Osteoblast (primary cell): ENCODE measurements at regions not wholly inside any gene's neighbourhood (a gene's known extent, or its start where the extent isn't known, plus 50 kb on each side); places are given as distances from the start of the nearest gene placed in this dataset.
"Not testable (repeated sequence)": the region's sequence is repeated elsewhere in the genome, so short reads cannot be mapped to it uniquely, and the experiment has no call there.

Experiments used
- DNase-seq: peaks from one replicate; pipeline ENCODE4 v3.0.0; 2011; ENCODE audit warnings: low spot score, mixed read lengths; ENCODE audit not compliant: insufficient read length; ENCODE audit errors: missing footprints
- H2AFZ ChIP-seq: 2 replicates; pipeline ENCODE4 v1.6.0; 2011; ENCODE audit warnings: mild to moderate bottlenecking, low read length
- H3K27ac ChIP-seq: 2 replicates; pipeline ENCODE4 v1.5.1; 2011; ENCODE audit warnings: mild to moderate bottlenecking, low read depth, low read length, moderate library complexity
- H3K27me3 ChIP-seq: 2 replicates; pipeline ENCODE4 v1.6.0; 2012; ENCODE audit warnings: mild to moderate bottlenecking, control low read depth, inconsistent platforms, low read length, moderate library complexity; ENCODE audit not compliant: insufficient read depth
- H3K36me3 ChIP-seq: 2 replicates; pipeline ENCODE4 v1.5.1; 2011; ENCODE audit warnings: mild to moderate bottlenecking, low read length, control low read depth, moderate library complexity; ENCODE audit not compliant: insufficient read depth
- H3K4me1 ChIP-seq: 2 replicates; pipeline ENCODE4 v1.5.1; 2011; ENCODE audit warnings: mild to moderate bottlenecking, low read length, control low read depth, moderate library complexity; ENCODE audit not compliant: insufficient read depth
- H3K4me2 ChIP-seq: 2 replicates; pipeline ENCODE4 v1.6.0; 2011; ENCODE audit warnings: mild to moderate bottlenecking, low read length; ENCODE audit not compliant: insufficient read depth
- H3K4me3 ChIP-seq: fragments of 200-600 bp; sonication (generic); 3 replicates; pipeline ENCODE4 v1.5.1; 2012; ENCODE audit warnings: mild to moderate bottlenecking, low read length, inconsistent platforms; ENCODE audit not compliant: insufficient read depth
- H3K79me2 ChIP-seq: 2 replicates; pipeline ENCODE4 v1.6.0; 2012; ENCODE audit warnings: mild to moderate bottlenecking, low read length, control low read depth, inconsistent platforms; ENCODE audit not compliant: insufficient read depth
- H3K9me3 ChIP-seq: 2 replicates; pipeline ENCODE4 v1.5.1; 2011; ENCODE audit warnings: low read depth, low read length, control low read depth
- H4K20me1 ChIP-seq: 2 replicates; pipeline ENCODE4 v1.6.0; 2012; ENCODE audit warnings: mild to moderate bottlenecking, low read length, control low read depth; ENCODE audit not compliant: insufficient read depth
- CTCF ChIP-seq: IDR thresholded peaks from 2 replicates; pipeline ENCODE4 v1.5.1; 2011; ENCODE audit warnings: mild to moderate bottlenecking, low read depth, low read length, moderate library complexity; ENCODE audit errors: extremely low read depth

DNA sequence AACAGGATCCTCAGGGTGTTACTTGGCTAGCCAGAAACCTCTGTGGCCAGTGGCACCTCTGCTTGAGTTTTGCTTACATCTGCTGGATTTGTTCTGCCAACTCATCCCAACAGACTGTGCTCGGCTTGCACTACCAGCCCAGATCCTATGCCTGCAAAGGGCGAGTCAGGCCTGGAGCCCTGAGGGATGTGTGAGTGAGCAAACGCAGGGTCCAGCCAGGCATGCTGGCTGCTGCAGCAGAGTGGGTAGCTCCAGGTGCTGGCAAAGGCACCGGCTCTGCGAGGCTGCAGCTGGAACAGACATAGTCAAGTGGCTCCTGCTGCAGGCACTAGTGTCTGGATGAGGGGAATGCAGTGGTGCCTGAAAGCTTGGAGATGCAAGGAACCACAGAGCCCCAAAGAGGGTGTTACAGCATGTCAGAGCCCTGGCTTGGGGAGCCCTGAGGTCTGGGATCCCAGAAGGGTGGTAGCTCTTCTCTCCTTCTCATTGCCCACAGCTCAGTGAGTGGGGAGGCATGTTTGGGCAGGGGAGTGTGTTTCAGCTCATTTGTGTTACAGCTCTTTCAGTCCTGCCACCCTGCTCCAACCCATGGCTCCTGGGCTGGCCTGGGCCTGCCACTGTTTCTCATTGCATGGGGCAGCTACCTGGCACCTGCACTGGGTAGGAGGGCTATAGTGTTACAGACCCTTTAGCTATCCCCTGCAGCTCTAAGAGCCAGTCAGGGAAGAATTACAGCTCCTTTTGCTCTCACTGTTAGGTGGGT lies 332.6 kb downstream of the TAF11L14 start:
- Histone ChIP-seq H3K4me1 (no peaks in the 10 kb centered on the region), H3K79me2 (no peaks in the 10 kb centered on the region), H3K4me2 (no peak overlapping the region), H3K27ac (no peak overlapping the region), H2AFZ (no peak overlapping the region), H3K9me3 (no peaks in the 10 kb centered on the region), H4K20me1 (no peaks in the 10 kb centered on the region), H3K27me3 (no peaks in the 10 kb centered on the region), H3K4me3 (no peak overlapping the region), H3K36me3 (no peaks in the 10 kb centered on the region)
- no peak for DNase-seq
- TF ChIP-seq CTCF: no peak

DNA sequence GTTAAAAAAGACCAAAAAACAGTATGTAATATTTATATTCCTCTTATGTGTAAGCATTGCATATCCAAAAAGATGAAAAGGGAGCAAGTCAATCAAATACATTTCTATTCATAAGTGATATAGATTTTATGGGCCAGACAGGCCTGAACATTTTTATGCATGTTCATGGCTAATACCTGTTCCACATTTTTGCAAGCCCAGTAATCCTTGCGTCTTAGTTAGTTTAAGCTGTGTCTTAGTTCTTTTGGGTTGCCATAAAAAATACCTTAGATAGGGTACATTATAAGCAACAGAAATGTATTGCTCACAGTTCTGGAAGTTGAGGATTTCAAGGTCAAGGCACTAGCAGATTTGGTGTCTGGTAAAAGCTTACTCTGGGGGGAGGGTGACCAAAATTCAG lies 342.1 kb downstream of the TAF11L14 start:
- no peaks in the 10 kb centered on the region for H3K4me1 ChIP-seq
- H3K4me2 ChIP-seq: no peak overlapping the region
- no peak for TF ChIP-seq CTCF
- H2AFZ ChIP-seq: no peak overlapping the region
- no peak overlapping the region for H3K4me3 ChIP-seq
- no peaks in the 10 kb centered on the region for H3K36me3 ChIP-seq
- DNase-seq: no peak
- no peaks in the 10 kb centered on the region for H3K79me2 ChIP-seq
- no peaks in the 10 kb centered on the region for H3K27me3 ChIP-seq
- no peaks in the 10 kb centered on the region for H3K9me3 ChIP-seq
- no peak overlapping the region for H3K27ac ChIP-seq
- no peaks in the 10 kb centered on the region for H4K20me1 ChIP-seq

DNA sequence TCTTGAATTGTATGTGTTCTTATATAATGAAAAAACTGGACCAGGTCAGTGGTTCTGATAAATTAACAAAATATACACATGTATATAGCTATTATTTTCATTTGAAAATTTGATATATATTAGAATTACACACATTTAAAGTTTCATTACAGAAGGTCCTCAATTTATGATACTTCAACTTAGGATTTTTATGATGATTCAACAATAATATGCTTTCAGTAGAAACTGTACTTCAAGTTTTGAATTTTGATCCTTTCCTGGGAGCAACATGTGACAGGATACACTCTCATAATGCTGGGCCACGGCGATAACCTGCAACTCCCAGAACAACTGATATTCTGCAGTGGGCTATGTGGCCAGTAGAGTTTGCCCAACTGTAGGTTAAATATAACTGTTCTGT lies 344.7 kb downstream of the TAF11L14 start:
- Histone ChIP-seq H3K79me2 (no peaks in the 10 kb centered on the region), H3K4me1 (no peaks in the 10 kb centered on the region), H3K27me3 (no peaks in the 10 kb centered on the region), H3K9me3 (no peaks in the 10 kb centered on the region), H3K27ac (no peak overlapping the region), H3K4me2 (no peak overlapping the region), H2AFZ (no peak overlapping the region), H3K36me3 (no peaks in the 10 kb centered on the region), H4K20me1 (no peaks in the 10 kb centered on the region), H3K4me3 (no peak overlapping the region)
- no peak for TF ChIP-seq CTCF
- DNase-seq: no peak

DNA sequence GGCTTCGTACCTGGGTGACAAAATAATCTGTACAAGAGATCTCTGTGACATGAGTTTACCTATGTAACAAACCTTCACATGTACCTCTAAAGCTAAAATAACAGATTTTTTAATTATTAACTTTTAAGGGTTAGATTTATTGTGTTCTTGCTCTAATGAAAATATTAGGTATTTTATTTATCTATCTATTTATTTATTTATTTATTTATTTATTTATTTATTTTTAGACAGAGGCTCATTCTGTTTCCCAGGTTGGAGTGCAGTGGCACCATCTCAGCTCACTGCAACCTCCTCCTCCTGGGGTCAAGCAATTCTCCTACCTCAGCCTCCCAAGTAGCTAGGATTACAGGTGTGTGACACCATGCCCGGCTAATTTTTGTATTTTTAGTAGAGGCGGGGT lies 348.4 kb downstream of the TAF11L14 start:
- H3K4me1 ChIP-seq, H3K4me2 ChIP-seq, H3K27me3 ChIP-seq, H4K20me1 ChIP-seq, H3K9me3 ChIP-seq, H3K27ac ChIP-seq, H3K36me3 ChIP-seq, H3K4me3 ChIP-seq, H2AFZ ChIP-seq, DNase-seq, H3K79me2 ChIP-seq: not testable (repeated sequence)
